Small intestine (tissue), 7 donors: ENCODE measurements at regions not wholly inside any gene's neighbourhood (a gene's known extent, or its start where the extent isn't known, plus 50 kb on each side); places are given as distances from the start of the nearest gene placed in this dataset.
"Not testable (repeated sequence)": the region's sequence is repeated elsewhere in the genome, so short reads cannot be mapped to it uniquely, and the experiment has no call there.

Source experiments
- DNase-seq, 2 donors: peaks; one replicate each; pipeline versions ENCODE4 v3.0.0 to v3.0.0-alpha.2; 2013
- FAIRE-seq: peaks from 2 replicates; lab custom pipeline; 2012; peaks lifted over from hg19 to GRCh38; lab: Jason Lieb, UNC
- H3K27ac ChIP-seq, 3 donors: one replicate each; pipeline ENCODE4 v1.5.1; 2013; ENCODE audit warnings: low read length in 2 of 3, mild to moderate bottlenecking in 2 of 3, control low read depth in 1 of 3, inconsistent platforms in 1 of 3, low read depth in 1 of 3, moderate library complexity in 1 of 3
- H3K27me3 ChIP-seq, 3 donors: one replicate each; pipeline ENCODE4 v1.6.1; 2013; ENCODE audit warnings: low read length in 3 of 3, inconsistent platforms in 1 of 3; ENCODE audit not compliant: control insufficient read depth in 3 of 3, insufficient read depth in 3 of 3
- H3K36me3 ChIP-seq, 3 donors: one replicate each; pipeline ENCODE4 v1.6.1; 2013; ENCODE audit warnings: low read length in 3 of 3, inconsistent platforms in 1 of 3, low read depth in 1 of 3, mild to moderate bottlenecking in 1 of 3, moderate library complexity in 1 of 3; ENCODE audit not compliant: control insufficient read depth in 3 of 3, insufficient read depth in 2 of 3
- H3K4me1 ChIP-seq, 3 donors: one replicate each; pipeline ENCODE4 v1.6.1; 2013; ENCODE audit warnings: low read length in 2 of 3, inconsistent platforms in 1 of 3, low read depth in 1 of 3, mild to moderate bottlenecking in 1 of 3, moderate library complexity in 1 of 3; ENCODE audit not compliant: control insufficient read depth in 3 of 3, insufficient read depth in 2 of 3
- H3K4me3 ChIP-seq, 3 donors: one replicate each; pipeline ENCODE4 v1.5.1; 2013; ENCODE audit warnings: low read length in 3 of 3, control low read depth in 1 of 3, inconsistent platforms in 1 of 3, low read depth in 1 of 3, mild to moderate bottlenecking in 1 of 3, moderate library complexity in 1 of 3
- H3K9me3 ChIP-seq, 2 donors: one replicate each; pipeline ENCODE4 v1.6.1; 2013; ENCODE audit warnings: low read depth in 1 of 2, low read length in 1 of 2; ENCODE audit not compliant: control insufficient read depth in 2 of 2, insufficient read depth in 1 of 2
- WGBS, 3 donors: extraction: QIAGEN DNeasy Blood & Tissue Kit; methylation state at CpG; one replicate each; pipeline ENCODE4 v1.1.7; 2013; 5-methylcytosine and 5-hydroxymethylcytosine counted together
- donor health status: healthy with polysubstance abuse.
- donor health status: control.
- donor health status: control.
- donor health status: Bipolar disorder and iron deficiency.
- donor health status: healthy.

DNA sequence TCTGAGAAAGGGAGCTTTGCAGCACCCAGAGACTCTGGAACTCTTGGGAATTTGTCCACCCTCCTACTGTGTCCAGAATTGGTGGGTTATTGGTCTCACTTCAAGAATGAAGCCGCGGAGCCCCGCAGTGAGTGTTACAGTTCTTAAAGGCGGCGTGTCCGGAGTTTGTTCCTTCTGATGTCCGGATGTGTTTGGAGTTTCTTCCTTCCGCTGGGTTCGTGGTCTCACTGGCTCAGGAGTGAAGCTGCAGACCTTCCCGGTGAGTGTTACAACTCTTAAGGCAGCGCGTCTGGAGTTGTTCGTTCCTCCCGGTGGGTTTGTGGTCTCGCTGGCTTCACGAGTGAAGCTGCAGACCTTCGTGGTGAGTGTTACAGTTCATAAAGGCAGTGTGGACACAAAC is 824.7 kb downstream of the LRRTM4 start:
- DNase-seq, H3K4me1 ChIP-seq, H3K9me3 ChIP-seq, H3K4me3 ChIP-seq, H3K27me3 ChIP-seq, H3K36me3 ChIP-seq, H3K27ac ChIP-seq, FAIRE-seq: not testable (repeated sequence)
- 91 to 92% (median 91%) methylated on average over 17 of the region's 17 CpGs for WGBS, 3 donors

DNA sequence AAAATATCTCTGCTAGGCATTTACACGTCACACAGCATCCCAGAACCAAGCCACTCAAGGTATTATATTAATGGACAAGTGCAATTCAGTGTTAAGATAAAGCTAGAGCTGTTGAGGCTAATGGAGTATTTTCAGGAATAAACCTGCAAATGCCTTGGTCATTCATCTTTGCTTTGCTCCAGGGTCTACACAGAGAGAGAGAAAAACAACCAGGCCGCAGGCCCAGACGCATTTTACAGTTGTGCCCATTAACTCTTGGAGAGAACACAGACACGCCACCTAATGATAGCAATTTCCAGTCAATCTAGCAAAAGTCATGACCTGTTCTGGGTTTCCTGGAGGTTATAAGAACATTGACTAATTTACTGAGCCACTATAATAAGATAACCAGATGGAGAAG is 829.3 kb downstream of the LRRTM4 start:
- DNase-seq (no peak), FAIRE-seq (no peak)
- no peaks in the 10 kb centered on the region for H3K36me3 ChIP-seq
- WGBS, 3 donors, result 70 to 84% (median 80%) methylated on average over 4 of the region's 4 CpGs
- H3K4me3 ChIP-seq, result no peak overlapping the region
- H3K27ac ChIP-seq, result no peak overlapping the region
- no peaks in the 10 kb centered on the region for H3K9me3 ChIP-seq
- H3K27me3 ChIP-seq, result no peaks in the 10 kb centered on the region
- no peaks in the 10 kb centered on the region for H3K4me1 ChIP-seq

DNA sequence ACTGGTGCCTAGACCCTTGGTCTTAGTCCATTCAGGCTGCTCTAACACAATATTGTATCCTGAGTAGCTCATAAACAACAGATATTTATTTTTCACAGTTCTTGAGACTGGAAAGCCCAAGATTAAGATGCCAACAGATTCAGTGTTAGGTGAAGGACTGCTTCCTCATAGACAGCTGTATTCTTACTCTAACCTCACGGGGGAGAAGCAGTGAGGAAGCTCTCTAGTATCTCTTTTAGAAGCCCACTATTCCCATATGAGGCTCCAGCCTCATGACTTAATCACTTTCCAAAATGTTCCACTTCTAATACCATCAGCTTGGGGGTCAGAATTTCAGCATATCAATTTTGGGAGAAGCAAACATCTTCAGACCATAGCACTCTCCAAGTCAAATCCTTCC is 833.4 kb downstream of the LRRTM4 start:
- FAIRE-seq (no peak), DNase-seq (no peak)
- Histone ChIP-seq H3K27ac (no peak overlapping the region), H3K9me3 (no peaks in the 10 kb centered on the region), H3K27me3 (no peaks in the 10 kb centered on the region), H3K4me1 (no peaks in the 10 kb centered on the region), H3K36me3 (no peaks in the 10 kb centered on the region), H3K4me3 (no peak overlapping the region)
- 71 to 90% (median 74%) methylated on average over 1 of the region's 1 CpG for WGBS, 3 donors

DNA sequence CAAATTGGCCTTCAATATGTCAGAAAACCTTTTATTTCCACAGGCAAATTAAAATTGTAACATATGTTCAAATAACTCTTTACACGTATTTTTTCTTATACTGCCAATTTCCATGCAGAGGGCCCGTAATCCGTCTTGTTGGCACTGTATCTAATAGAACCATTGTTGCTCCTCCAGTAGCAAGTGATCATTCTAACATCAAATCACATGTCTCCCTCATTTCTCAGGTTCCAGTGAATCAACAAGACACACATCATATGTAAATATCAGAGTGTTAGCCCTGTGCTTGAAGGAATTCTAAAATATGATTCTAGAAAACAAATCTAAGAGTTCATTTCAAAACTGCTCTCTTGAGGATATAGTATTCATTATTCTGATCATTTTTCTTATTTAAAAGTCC is 834.3 kb downstream of the LRRTM4 start:
- 92 to 98% (median 94%) methylated on average over 3 of the region's 3 CpGs for WGBS, 3 donors
- Histone ChIP-seq H3K4me1 (no peaks in the 10 kb centered on the region), H3K36me3 (no peaks in the 10 kb centered on the region), H3K27me3 (no peaks in the 10 kb centered on the region), H3K4me3 (no peak overlapping the region), H3K27ac (no peak overlapping the region), H3K9me3 (no peaks in the 10 kb centered on the region)
- DNase-seq (no peak), FAIRE-seq (no peak)

DNA sequence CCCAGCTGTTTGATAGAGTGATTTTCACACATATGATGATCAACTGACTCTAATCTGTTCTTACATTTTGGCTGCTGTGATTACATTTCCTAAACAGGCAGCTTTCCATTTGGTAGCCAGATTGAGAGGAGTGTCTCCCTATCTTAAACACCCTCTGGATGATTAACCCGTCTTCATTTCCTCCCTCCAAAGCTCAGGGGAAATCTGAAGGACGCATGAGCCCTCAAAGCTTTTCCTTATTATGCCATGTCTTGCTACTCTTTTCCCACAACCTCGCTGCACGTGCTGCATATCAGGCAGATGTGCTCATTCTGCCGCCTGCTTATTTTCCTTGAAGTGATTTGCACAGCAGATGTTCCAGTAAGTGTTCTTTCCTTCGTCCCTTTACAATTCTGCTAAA is 837.4 kb downstream of the LRRTM4 start:
- Histone ChIP-seq H3K27ac (no peak overlapping the region), H3K4me3 (no peak overlapping the region), H3K4me1 (no peaks in the 10 kb centered on the region), H3K36me3 (no peaks in the 10 kb centered on the region), H3K9me3 (no peaks in the 10 kb centered on the region), H3K27me3 (no peaks in the 10 kb centered on the region)
- 24 to 33% (median 31%) methylated on average over 6 of the region's 6 CpGs for WGBS, 3 donors
- FAIRE-seq (no peak), DNase-seq (no peak)

DNA sequence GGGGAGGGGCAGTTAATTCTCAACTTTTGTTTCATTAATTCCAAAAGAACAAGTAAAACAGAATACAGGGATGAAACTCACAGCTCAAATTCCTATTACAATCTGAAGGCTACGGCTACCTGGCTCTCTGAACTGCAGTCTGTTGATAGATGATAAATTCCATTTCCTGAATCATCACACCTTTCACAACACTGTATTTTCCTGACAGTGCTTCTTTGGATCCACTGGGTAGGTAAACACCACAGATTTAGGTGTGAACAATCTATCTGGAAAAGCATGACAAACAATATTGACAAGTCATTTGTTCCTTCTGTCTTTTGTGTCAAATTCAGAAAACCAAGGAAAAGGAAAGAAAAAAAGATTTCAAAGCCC is 843.2 kb downstream of the LRRTM4 start:
- H3K27me3 ChIP-seq, result no peaks in the 10 kb centered on the region
- DNase-seq (no peak), FAIRE-seq (no peak)
- H3K9me3 ChIP-seq, result no peaks in the 10 kb centered on the region
- no peak overlapping the region for H3K4me3 ChIP-seq
- 34 to 47% (median 36%) methylated on average over 1 of the region's 1 CpG for WGBS, 3 donors
- no peak overlapping the region for H3K27ac ChIP-seq
- peaks cover 0 to under 1% (median 0%) of the 10 kb centered on the region in 3 donors for H3K4me1 ChIP-seq
- H3K36me3 ChIP-seq, result no peaks in the 10 kb centered on the region

DNA sequence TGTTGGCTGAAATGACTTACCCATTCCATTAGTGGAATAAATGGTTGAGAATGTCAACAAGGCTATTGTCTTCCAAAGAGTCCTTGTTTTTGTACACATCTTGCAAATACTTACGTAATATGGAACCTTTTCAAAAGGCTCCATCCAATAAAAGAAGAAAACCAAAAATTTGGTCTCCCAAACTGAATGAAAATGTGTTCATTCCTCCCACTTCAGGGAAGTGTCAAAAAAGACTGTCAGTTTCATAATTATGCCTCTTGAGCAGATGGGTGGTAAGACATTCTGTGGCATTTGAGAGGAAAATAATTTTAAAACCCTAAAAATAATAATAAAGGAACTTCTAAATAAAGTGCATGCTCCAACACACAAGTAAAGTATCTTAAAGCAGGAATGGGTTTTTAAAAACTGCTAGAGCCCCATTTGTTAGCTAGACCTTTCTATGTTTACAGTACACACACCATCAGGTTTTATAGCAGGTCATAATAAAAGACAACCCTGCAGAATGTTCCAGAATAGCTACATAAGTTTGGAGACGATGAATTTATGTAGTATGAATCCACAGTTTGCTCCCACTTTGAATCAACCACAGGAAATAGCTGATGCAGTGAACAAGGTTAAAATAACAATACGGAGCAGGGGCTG is 843.7 kb downstream of the LRRTM4 start:
- FAIRE-seq (no peak), DNase-seq (no peak)
- H3K27ac ChIP-seq, result no peak overlapping the region
- 38 to 52% (median 42%) methylated on average over 3 of the region's 3 CpGs for WGBS, 3 donors
- no peak overlapping the region for H3K4me3 ChIP-seq
- no peaks in the 10 kb centered on the region for H3K9me3 ChIP-seq
- H3K4me1 ChIP-seq, result peaks cover 0 to 2% (median 0%) of the 10 kb centered on the region in 3 donors
- no peaks in the 10 kb centered on the region for H3K27me3 ChIP-seq
- no peaks in the 10 kb centered on the region for H3K36me3 ChIP-seq

DNA sequence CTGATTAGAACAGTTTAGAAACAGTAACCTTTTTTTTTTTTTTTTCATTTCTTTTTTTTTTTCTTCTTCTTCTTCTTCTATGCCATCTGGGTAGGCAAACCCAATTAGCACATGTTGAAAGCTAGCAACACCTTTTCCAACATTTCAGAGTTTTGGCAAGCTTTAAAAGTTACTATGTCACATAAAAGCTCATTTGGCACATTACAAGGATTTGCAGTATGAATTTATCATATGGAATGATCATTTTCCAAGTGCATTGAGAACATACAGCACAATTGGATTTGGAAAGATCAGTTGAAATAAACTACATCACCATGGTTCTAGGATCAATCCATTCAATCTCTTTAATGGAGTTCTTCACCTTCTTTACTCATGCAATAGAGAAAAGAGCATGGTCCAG is 847.0 kb downstream of the LRRTM4 start:
- Histone ChIP-seq H3K36me3 (no peaks in the 10 kb centered on the region), H3K27ac (no peak overlapping the region), H3K27me3 (no peaks in the 10 kb centered on the region), H3K9me3 (no peaks in the 10 kb centered on the region), H3K4me3 (no peak overlapping the region), H3K4me1 (peaks cover 0 to 2% (median 0%) of the 10 kb centered on the region in 3 donors)
- DNase-seq (no peak), FAIRE-seq (no peak)

DNA sequence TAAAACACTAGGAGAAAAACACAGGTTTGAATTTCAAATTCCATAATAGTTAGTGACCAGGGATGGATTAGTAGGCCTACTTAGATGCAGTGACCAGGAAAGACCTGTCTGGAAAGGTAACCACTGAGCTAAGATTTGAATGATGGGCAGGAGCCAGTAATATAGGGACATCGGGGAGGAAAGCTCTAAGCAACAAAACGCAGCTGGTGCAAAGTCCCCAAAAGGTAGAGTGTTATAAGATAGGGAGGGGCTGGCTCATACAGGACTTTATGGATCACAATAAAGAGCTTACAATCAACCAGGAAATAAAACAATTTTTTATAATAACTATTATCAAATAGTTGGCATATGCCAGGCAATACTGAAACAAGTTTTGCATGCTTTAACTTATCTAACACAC is 849.4 kb downstream of the LRRTM4 start:
- no peak overlapping the region for H3K4me3 ChIP-seq
- 18 to 64% (median 32%) methylated on average over 2 of the region's 2 CpGs for WGBS, 3 donors
- no peaks in the 10 kb centered on the region for H3K9me3 ChIP-seq
- H3K27me3 ChIP-seq, result no peaks in the 10 kb centered on the region
- peak in 1 of 2 donors; percentile 86 for DNase-seq
- no peak overlapping the region for H3K27ac ChIP-seq
- FAIRE-seq, result no peak
- H3K36me3 ChIP-seq, result no peaks in the 10 kb centered on the region
- H3K4me1 ChIP-seq, result peaks cover 0 to 2% (median 0%) of the 10 kb centered on the region in 3 donors
